Ishikawa (cell line): ENCODE measurements at regions not wholly inside any gene's neighbourhood (a gene's known extent, or its start where the extent isn't known, plus 50 kb on each side); places are given as distances from the start of the nearest gene placed in this dataset.

Experiments used
- CEBPB ChIP-seq: IDR thresholded peaks from 2 replicates; pipeline ENCODE4 v1.6.1; 2012
- CREB1 ChIP-seq: IDR thresholded peaks from 2 replicates; pipeline ENCODE4 v1.6.1; 2012; ENCODE audit warnings: low read depth
- EGR1 ChIP-seq: IDR thresholded peaks from 2 replicates; pipeline ENCODE4 v1.6.1; 2012
- EP300 ChIP-seq: IDR thresholded peaks from 2 replicates; pipeline ENCODE4 v1.6.1; 2012; ENCODE audit warnings: borderline replicate concordance
- FOXM1 ChIP-seq: IDR thresholded peaks from 2 replicates; pipeline ENCODE4 v1.6.1; 2012; ENCODE audit warnings: low read depth, borderline replicate concordance
- MAX ChIP-seq: IDR thresholded peaks from 2 replicates; pipeline ENCODE4 v1.6.1; 2012
- NFIC ChIP-seq: IDR thresholded peaks from 2 replicates; pipeline ENCODE4 v1.6.1; 2012
- RAD21 ChIP-seq: IDR thresholded peaks from 2 replicates; pipeline ENCODE4 v1.6.1; 2012; ENCODE audit warnings: low read depth
- TAF1 ChIP-seq: IDR thresholded peaks from 2 replicates; pipeline ENCODE4 v1.6.1; 2012; ENCODE audit warnings: low read depth, mild to moderate bottlenecking
- TCF12 ChIP-seq: IDR thresholded peaks from 2 replicates; pipeline ENCODE4 v1.6.1; 2012; ENCODE audit warnings: low read depth
- TEAD4 ChIP-seq: IDR thresholded peaks from 2 replicates; pipeline ENCODE4 v1.6.1; 2012
- USF1 ChIP-seq: IDR thresholded peaks from 2 replicates; pipeline ENCODE4 v1.6.1; 2012
- YY1 ChIP-seq: IDR thresholded peaks from 2 replicates; pipeline ENCODE4 v1.6.1; 2012; ENCODE audit warnings: low read depth
- ZBTB7A ChIP-seq: IDR thresholded peaks from 2 replicates; pipeline ENCODE4 v1.6.1; 2012; ENCODE audit warnings: low read depth
- TF ChIP-seq, protein P1 (sequence below): IDR thresholded peaks from 2 replicates; pipeline ENCODE4 v1.6.1; 2012; ENCODE audit warnings: low read depth, mild to moderate bottlenecking

GRCh38 chr1:18052671-18053070 lies 54.9 kb upstream of the IGSF21 start:
- TF ChIP-seq CREB1 (no peak), USF1 (no peak), EGR1 (no peak), RAD21 (no peak), ZBTB7A (no peak), TEAD4 (no peak), FOXM1 (no peak), TAF1 (no peak), CEBPB (no peak), MAX (no peak)
- TF ChIP-seq, protein P1, sequence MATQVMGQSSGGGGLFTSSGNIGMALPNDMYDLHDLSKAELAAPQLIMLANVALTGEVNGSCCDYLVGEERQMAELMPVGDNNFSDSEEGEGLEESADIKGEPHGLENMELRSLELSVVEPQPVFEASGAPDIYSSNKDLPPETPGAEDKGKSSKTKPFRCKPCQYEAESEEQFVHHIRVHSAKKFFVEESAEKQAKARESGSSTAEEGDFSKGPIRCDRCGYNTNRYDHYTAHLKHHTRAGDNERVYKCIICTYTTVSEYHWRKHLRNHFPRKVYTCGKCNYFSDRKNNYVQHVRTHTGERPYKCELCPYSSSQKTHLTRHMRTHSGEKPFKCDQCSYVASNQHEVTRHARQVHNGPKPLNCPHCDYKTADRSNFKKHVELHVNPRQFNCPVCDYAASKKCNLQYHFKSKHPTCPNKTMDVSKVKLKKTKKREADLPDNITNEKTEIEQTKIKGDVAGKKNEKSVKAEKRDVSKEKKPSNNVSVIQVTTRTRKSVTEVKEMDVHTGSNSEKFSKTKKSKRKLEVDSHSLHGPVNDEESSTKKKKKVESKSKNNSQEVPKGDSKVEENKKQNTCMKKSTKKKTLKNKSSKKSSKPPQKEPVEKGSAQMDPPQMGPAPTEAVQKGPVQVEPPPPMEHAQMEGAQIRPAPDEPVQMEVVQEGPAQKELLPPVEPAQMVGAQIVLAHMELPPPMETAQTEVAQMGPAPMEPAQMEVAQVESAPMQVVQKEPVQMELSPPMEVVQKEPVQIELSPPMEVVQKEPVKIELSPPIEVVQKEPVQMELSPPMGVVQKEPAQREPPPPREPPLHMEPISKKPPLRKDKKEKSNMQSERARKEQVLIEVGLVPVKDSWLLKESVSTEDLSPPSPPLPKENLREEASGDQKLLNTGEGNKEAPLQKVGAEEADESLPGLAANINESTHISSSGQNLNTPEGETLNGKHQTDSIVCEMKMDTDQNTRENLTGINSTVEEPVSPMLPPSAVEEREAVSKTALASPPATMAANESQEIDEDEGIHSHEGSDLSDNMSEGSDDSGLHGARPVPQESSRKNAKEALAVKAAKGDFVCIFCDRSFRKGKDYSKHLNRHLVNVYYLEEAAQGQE: no peak

- TF ChIP-seq YY1: no peak
- TF ChIP-seq CREB1: no peak
- TF ChIP-seq TCF12: no peak
- TF ChIP-seq ZBTB7A: no peak
- no peak for TF ChIP-seq NFIC
- TF ChIP-seq, protein P1: no peak
- no peak for TF ChIP-seq TEAD4
These were observed 52.4 kb upstream of the IGSF21 start for GRCh38 chr1:18055156-18055555.

GRCh38 chr1:18056545-18056944 lies 51.1 kb upstream of the IGSF21 start:
- TF ChIP-seq TAF1 (no peak), EP300 (no peak), CREB1 (no peak), TEAD4 (no peak)

DNA sequence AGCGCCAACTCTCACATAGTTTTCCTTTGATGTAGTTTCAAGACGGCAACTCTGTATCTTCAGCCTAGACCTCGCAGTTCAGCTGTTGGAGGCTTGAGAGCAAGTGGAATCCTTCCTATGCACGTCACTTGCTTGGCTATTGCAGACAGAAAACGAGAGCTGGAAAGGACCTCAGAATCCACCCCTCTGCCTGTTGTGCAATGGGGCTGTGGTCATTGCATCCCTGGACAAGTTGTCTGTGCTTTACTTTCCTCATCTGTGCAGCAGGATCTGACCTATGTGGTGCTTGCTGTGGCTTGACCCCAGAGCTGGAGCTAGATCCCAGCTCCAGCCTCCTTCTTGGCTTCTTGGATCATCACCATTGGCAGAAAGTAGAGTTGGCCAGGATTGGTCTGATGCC lies 50.0 kb upstream of the IGSF21 start:
- TF ChIP-seq, protein P1: no peak
- TF ChIP-seq FOXM1: no peak
- no peak for TF ChIP-seq RAD21
- TF ChIP-seq YY1: no peak
- TF ChIP-seq TAF1: no peak
- no peak for TF ChIP-seq EGR1
- TF ChIP-seq CEBPB: no peak
- TF ChIP-seq TEAD4: no peak
- TF ChIP-seq MAX: no peak
- TF ChIP-seq NFIC: no peak
- TF ChIP-seq TCF12: no peak
- TF ChIP-seq ZBTB7A: no peak
- TF ChIP-seq EP300: no peak
- no peak for TF ChIP-seq USF1
- TF ChIP-seq CREB1: no peak
